Ovary (tissue), 3 donors: ENCODE measurements at regions not wholly inside any gene's neighbourhood (a gene's known extent, or its start where the extent isn't known, plus 50 kb on each side); places are given as distances from the start of the nearest gene placed in this dataset.

Experiments used
- CTCF ChIP-seq, 3 donors: fragments of 450-650 bp in 2 of 3; fragments of 200-600 bp in 1 of 3; IDR thresholded peaks; one replicate each; pipeline versions ENCODE4 v1.5.1 to v1.8.0; 2016 to 2022; ENCODE audit warnings: antibody characterized with exemption in 3 of 3, mild to moderate bottlenecking in 1 of 3
- EP300 ChIP-seq: sonication (generic); formaldehyde crosslinking; IDR thresholded peaks from one replicate; pipeline ENCODE4 v1.6.1; 2017; ENCODE audit warnings: antibody characterized with exemption
- POLR2A ChIP-seq: fragments of 450-650 bp; IDR thresholded peaks from one replicate; pipeline ENCODE4 v1.6.1; 2017; ENCODE audit warnings: antibody characterized with exemption, mild to moderate bottlenecking, moderate library complexity
- donor health status: DM: no; HTN: no; CAD: no.

- TF ChIP-seq CTCF (IDR thresholded peaks at IDR 0.05) (no peak), EP300 (no peak), POLR2A (no peak)
These were observed 569.4 kb upstream of the RGS18 start for GRCh38 chr1:191588905-191589304.
